ENCODE measurements at regions not wholly inside any gene's neighbourhood (a gene's known extent, or its start where the extent isn't known, plus 50 kb on each side); places are given as distances from the start of the nearest gene placed in this dataset.

DNA sequence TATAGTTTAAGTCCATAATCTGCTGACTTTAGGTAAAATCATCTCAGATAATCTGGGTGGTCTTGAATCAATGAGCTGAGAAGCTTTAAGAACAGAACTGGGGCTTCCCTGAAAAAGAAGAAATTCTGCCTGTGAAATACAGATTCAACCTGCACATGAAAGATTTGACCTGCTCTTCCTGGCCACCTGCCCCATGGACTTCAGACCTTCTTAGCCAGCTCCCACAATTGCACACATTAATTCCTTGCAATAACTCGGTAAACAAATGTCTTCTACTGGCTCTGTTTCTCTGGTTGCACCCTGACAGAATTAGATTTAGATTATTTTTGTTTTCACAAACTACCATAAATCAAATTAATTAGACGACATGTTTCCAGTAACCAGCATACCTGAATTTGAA lies 2117.9 kb upstream of the C9orf72 start:
- Histone ChIP-seq H2BK120ac (ENCODE audit: low read depth, low read length, poor library complexity, severe bottlenecking) (no peak overlapping the region), H3T11ph (ENCODE audit: low read length) (no peak overlapping the region), H3K4me2 (ENCODE audit: insufficient read depth, insufficient read length, low read length) (no peak overlapping the region), H3K23me2 (ENCODE audit: insufficient read length, low read depth, low read length, poor library complexity, severe bottlenecking) (no peaks in the 10 kb centered on the region), H3K4ac (ENCODE audit: low read depth, low read length) (no peak overlapping the region), H2AFZ (ENCODE audit: low read length) (no peak overlapping the region), H4K5ac (ENCODE audit: insufficient read length, low read depth, low read length) (no peak overlapping the region), H4K91ac (ENCODE audit: insufficient read length, low read depth, low read length) (no peak overlapping the region), H3K27ac (ENCODE audit: insufficient read length, low read depth, low read length) (no peak overlapping the region), H2BK12ac (ENCODE audit: insufficient read length, low read depth, low read length) (no peak overlapping the region), H2BK5ac (ENCODE audit: insufficient read length, low read length) (no peak overlapping the region), H3K56ac (ENCODE audit: insufficient read length, low read depth, low read length) (no peak overlapping the region), H2AK5ac (ENCODE audit: insufficient read length, low read length) (no peak overlapping the region), H4K8ac (replicated peaks; ENCODE audit: insufficient read length, low read depth, low read length) (no peak overlapping the region), H3K79me2 (ENCODE audit: insufficient read depth, low read length) (no peaks in the 10 kb centered on the region), H3K14ac (ENCODE audit: insufficient read depth, low read length) (no peak overlapping the region), H3K79me1 (ENCODE audit: insufficient read depth, low read depth, low read length, poor library complexity, severe bottlenecking) (no peaks in the 10 kb centered on the region), H3K27me3 (ENCODE audit: insufficient read depth, low read length) (no peaks in the 10 kb centered on the region), H3K4me1 (ENCODE audit: insufficient read depth, low read length) (no peaks in the 10 kb centered on the region; the same call in 1 of the 2 replicates), H4K20me1 (ENCODE audit: control insufficient read depth, insufficient read depth, insufficient read length) (no peaks in the 10 kb centered on the region), H2BK15ac (ENCODE audit: low read depth, low read length) (no peak overlapping the region), H3K18ac (ENCODE audit: insufficient read length, low read depth, low read length) (no peak overlapping the region), H3K23ac (ENCODE audit: insufficient read length, low read depth, low read length) (no peak overlapping the region), H3K9me3 (ENCODE audit: control insufficient read depth, low read depth, low read length) (no peaks in the 10 kb centered on the region), H2BK20ac (ENCODE audit: low read depth, low read length, poor library complexity, severe bottlenecking) (no peak overlapping the region), H3K9ac (ENCODE audit: extremely low read depth, insufficient read length, low read length) (no peak overlapping the region)
- H3K27ac Mint-ChIP-seq: no peak overlapping the region
- TF ChIP-seq, protein P1, sequence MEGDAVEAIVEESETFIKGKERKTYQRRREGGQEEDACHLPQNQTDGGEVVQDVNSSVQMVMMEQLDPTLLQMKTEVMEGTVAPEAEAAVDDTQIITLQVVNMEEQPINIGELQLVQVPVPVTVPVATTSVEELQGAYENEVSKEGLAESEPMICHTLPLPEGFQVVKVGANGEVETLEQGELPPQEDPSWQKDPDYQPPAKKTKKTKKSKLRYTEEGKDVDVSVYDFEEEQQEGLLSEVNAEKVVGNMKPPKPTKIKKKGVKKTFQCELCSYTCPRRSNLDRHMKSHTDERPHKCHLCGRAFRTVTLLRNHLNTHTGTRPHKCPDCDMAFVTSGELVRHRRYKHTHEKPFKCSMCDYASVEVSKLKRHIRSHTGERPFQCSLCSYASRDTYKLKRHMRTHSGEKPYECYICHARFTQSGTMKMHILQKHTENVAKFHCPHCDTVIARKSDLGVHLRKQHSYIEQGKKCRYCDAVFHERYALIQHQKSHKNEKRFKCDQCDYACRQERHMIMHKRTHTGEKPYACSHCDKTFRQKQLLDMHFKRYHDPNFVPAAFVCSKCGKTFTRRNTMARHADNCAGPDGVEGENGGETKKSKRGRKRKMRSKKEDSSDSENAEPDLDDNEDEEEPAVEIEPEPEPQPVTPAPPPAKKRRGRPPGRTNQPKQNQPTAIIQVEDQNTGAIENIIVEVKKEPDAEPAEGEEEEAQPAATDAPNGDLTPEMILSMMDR (conservative IDR thresholded peaks at IDR 0.05): no peak
- peaks cover 0 to 4% of the 10 kb centered on the region in 2 experiments; a peak in 1 of 5 replicates for H3K9me3 Mint-ChIP-seq
- H3K36me3 Mint-ChIP-seq (ENCODE audit: insufficient read depth in 1 of 3, low read depth in 3 of 3): no peaks in the 10 kb centered on the region
- no CpG with 5 or more reads among the region's 2 CpGs for WGBS (ENCODE audit: extremely low coverage, insufficient read length, low lambda C conversion rate)
- H3K27me3 Mint-ChIP-seq (ENCODE audit: low read depth): no peaks in the 10 kb centered on the region
- DNase-seq: no peak
- no peak overlapping the region for H3K4me3 Mint-ChIP-seq
- H3K4me1 Mint-ChIP-seq: peaks cover 0 to 2% of the 10 kb centered on the region in 2 experiments; a peak in 1 of 4 replicates

Measured in H9 (cell line).